SK-N-SH treated with all-trans-retinoic acid at 6 μM for 48 hours (cell line): ENCODE measurements at regions not wholly inside any gene's neighbourhood (a gene's known extent, or its start where the extent isn't known, plus 50 kb on each side); places are given as distances from the start of the nearest gene placed in this dataset.

Experiments used
- ATAC-seq: fragments of 200-7000 bp; cut with Tn5 transposase; 3 replicates; pipeline ENCODE4 v1.9.1; 2020; ENCODE audit warnings: mild to moderate bottlenecking, moderate library complexity
- ARNTL ChIP-seq: fragments of 450-650 bp; formaldehyde crosslinking; IDR thresholded peaks from 2 replicates; pipeline ENCODE4 v1.5.0; 2020; ENCODE audit warnings: low read depth, mild to moderate bottlenecking, moderate library complexity, borderline replicate concordance
- BACH2 ChIP-seq: fragments of 250-450 bp; sonication (Bioruptor Pico); IDR thresholded peaks from 2 replicates; pipeline ENCODE4 v1.9.0; 2021; ENCODE audit warnings: mild to moderate bottlenecking, borderline replicate concordance
- CREB5 ChIP-seq: fragments of 250-450 bp; sonication (Bioruptor Pico); IDR thresholded peaks from 2 replicates; pipeline ENCODE4 v1.5.1; 2020; ENCODE audit warnings: low read depth, mild to moderate bottlenecking, moderate library complexity
- CSDC2 ChIP-seq: fragments of 250-450 bp; sonication (Bioruptor Pico); IDR thresholded peaks from 2 replicates; pipeline ENCODE4 v1.5.0; 2020; ENCODE audit warnings: mild to moderate bottlenecking, moderate library complexity
- ESRRG ChIP-seq: fragments of 250-450 bp; sonication (Bioruptor Pico); IDR thresholded peaks from 2 replicates; pipeline ENCODE4 v1.6.1; 2021; ENCODE audit warnings: mild to moderate bottlenecking
- GLIS3 ChIP-seq: fragments of 250-450 bp; sonication (Bioruptor Pico); IDR thresholded peaks from 2 replicates; pipeline ENCODE4 v1.5.0; 2020; ENCODE audit warnings: mild to moderate bottlenecking, moderate library complexity
- ISL1 ChIP-seq: fragments of 250-450 bp; sonication (Bioruptor Pico); IDR thresholded peaks from 2 replicates; pipeline ENCODE4 v2.1.2; 2022; ENCODE audit warnings: mild to moderate bottlenecking, moderate library complexity
- OSR1 ChIP-seq: fragments of 250-450 bp; sonication (Bioruptor Pico); IDR thresholded peaks from 2 replicates; pipeline ENCODE4 v1.8.0; 2022; ENCODE audit warnings: moderate library complexity, mild to moderate bottlenecking, inconsistent platforms
- PPARA ChIP-seq: fragments of 250-450 bp; sonication (Bioruptor Pico); IDR thresholded peaks from 2 replicates; pipeline ENCODE4 v1.5.0; 2020; ENCODE audit warnings: mild to moderate bottlenecking, borderline replicate concordance
- RARB ChIP-seq: fragments of 250-450 bp; sonication (Bioruptor Pico); IDR thresholded peaks from 2 replicates; pipeline ENCODE4 v1.8.0; 2021; ENCODE audit warnings: mild to moderate bottlenecking, moderate library complexity
- SNAI2 ChIP-seq: fragments of 250-450 bp; sonication (Bioruptor Pico); IDR thresholded peaks from 2 replicates; pipeline ENCODE4 v1.5.0; 2020; ENCODE audit warnings: mild to moderate bottlenecking, moderate library complexity
- TCF4 ChIP-seq: fragments of 250-450 bp; sonication (Bioruptor Pico); IDR thresholded peaks from 2 replicates; pipeline ENCODE4 v1.8.0; 2021; ENCODE audit warnings: mild to moderate bottlenecking, moderate library complexity, borderline replicate concordance
- TOX ChIP-seq: fragments of 250-450 bp; sonication (Bioruptor Pico); IDR thresholded peaks from 2 replicates; pipeline ENCODE4 v1.8.0; 2021; ENCODE audit warnings: mild to moderate bottlenecking, moderate library complexity, borderline replicate concordance
- TSHZ2 ChIP-seq: fragments of 250-450 bp; sonication (Bioruptor Pico); IDR thresholded peaks from 2 replicates; pipeline ENCODE4 v1.5.0; 2020; ENCODE audit warnings: mild to moderate bottlenecking, moderate library complexity
- ZC3H10 ChIP-seq: fragments of 250-450 bp; sonication (Bioruptor Pico); IDR thresholded peaks from 2 replicates; pipeline ENCODE4 v1.5.1; 2021; ENCODE audit warnings: mild to moderate bottlenecking, moderate library complexity
- ZFP30 ChIP-seq: fragments of 450-650 bp; formaldehyde crosslinking; IDR thresholded peaks from 2 replicates; pipeline ENCODE4 v1.5.0; 2022; ENCODE audit warnings: mild to moderate bottlenecking, moderate library complexity
- ZNF565 ChIP-seq: fragments of 450-650 bp; formaldehyde crosslinking; conservative IDR thresholded peaks from 2 replicates; pipeline ENCODE4 v1.5.0; 2020; ENCODE audit warnings: low read depth, mild to moderate bottlenecking, moderate library complexity
- ZNF70 ChIP-seq: fragments of 450-650 bp; formaldehyde crosslinking; IDR thresholded peaks from 2 replicates; pipeline ENCODE4 v1.5.0; 2020; ENCODE audit warnings: mild to moderate bottlenecking, moderate library complexity
- ZNF8 ChIP-seq: fragments of 450-650 bp; formaldehyde crosslinking; IDR thresholded peaks from 2 replicates; pipeline ENCODE4 v1.5.0; 2020; ENCODE audit warnings: mild to moderate bottlenecking, moderate library complexity
- TF ChIP-seq, protein P1 (sequence below): fragments of 250-450 bp; sonication (Bioruptor Pico); IDR thresholded peaks from 2 replicates; pipeline ENCODE4 v1.8.0; 2021; ENCODE audit warnings: low read depth, mild to moderate bottlenecking, moderate library complexity, borderline replicate concordance
- TF ChIP-seq, protein P2 (sequence below): fragments of 250-450 bp; sonication (Bioruptor Pico); IDR thresholded peaks from 2 replicates; pipeline ENCODE4 v1.5.1; 2021; ENCODE audit warnings: mild to moderate bottlenecking, moderate library complexity

DNA sequence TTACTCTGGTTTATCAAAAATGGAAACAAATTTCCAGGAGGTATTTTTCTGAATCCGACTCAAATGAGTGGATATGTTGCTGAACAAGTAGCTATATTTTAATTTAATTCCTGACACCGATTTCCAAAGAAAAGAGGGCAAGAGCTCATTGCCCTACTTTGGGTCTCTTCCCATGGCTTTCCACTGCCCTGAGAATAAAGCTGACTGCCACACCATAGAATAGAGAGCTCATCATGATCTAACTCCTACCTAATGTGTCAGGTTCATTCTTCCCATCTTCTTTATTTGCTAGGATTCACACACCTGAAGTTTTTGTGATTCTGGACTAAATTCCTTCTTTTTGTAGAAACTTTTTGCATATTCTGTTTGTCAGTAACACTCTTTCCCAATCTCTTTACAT is 792.1 kb downstream of the DTWD2 start:
- ATAC-seq = no peak
- TF ChIP-seq ZC3H10 (no peak), SNAI2 (CRISPR knock-in tag) (no peak), PPARA (CRISPR knock-in tag) (no peak), CSDC2 (CRISPR knock-in tag) (no peak), BACH2 (CRISPR knock-in tag) (no peak)

- TF ChIP-seq SNAI2 (CRISPR knock-in tag) (no peak), PPARA (CRISPR knock-in tag) (no peak), ZNF70 (CRISPR knock-in tag) (no peak), RARB (CRISPR knock-in tag) (no peak), CREB5 (no peak), ZNF565 (no peak), BACH2 (CRISPR knock-in tag) (no peak), ZC3H10 (no peak), TOX (no peak), OSR1 (CRISPR knock-in tag) (no peak)
- ATAC-seq = no peak
Observed at GRCh38 chr5:118195211-118195610, 793.1 kb downstream of the DTWD2 start.

- ATAC-seq = no peak
- TF ChIP-seq TCF4 (CRISPR knock-in tag) = no peak
- TF ChIP-seq ZFP30 (CRISPR knock-in tag) = no peak
- TF ChIP-seq CSDC2 (CRISPR knock-in tag) = no peak
- TF ChIP-seq ISL1 (CRISPR knock-in tag) = no peak
- TF ChIP-seq SNAI2 (CRISPR knock-in tag) = no peak
- no peak for TF ChIP-seq ESRRG (CRISPR knock-in tag)
- no peak for TF ChIP-seq ZNF565
- no peak for TF ChIP-seq OSR1 (CRISPR knock-in tag)
- no peak for TF ChIP-seq ZNF8 (CRISPR knock-in tag)
- no peak for TF ChIP-seq TOX
- TF ChIP-seq RARB (CRISPR knock-in tag) = no peak
- TF ChIP-seq, protein P1, sequence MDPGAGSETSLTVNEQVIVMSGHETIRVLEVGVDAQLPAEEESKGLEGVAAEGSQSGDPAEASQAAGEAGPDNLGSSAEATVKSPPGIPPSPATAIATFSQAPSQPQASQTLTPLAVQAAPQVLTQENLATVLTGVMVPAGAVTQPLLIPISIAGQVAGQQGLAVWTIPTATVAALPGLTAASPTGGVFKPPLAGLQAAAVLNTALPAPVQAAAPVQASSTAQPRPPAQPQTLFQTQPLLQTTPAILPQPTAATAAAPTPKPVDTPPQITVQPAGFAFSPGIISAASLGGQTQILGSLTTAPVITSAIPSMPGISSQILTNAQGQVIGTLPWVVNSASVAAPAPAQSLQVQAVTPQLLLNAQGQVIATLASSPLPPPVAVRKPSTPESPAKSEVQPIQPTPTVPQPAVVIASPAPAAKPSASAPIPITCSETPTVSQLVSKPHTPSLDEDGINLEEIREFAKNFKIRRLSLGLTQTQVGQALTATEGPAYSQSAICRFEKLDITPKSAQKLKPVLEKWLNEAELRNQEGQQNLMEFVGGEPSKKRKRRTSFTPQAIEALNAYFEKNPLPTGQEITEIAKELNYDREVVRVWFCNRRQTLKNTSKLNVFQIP (CRISPR knock-in tag) = no peak
- no peak for TF ChIP-seq PPARA (CRISPR knock-in tag)
- TF ChIP-seq ARNTL = no peak
- no peak for TF ChIP-seq BACH2 (CRISPR knock-in tag)
- no peak for TF ChIP-seq CREB5
- TF ChIP-seq ZC3H10 = no peak
- TF ChIP-seq TSHZ2 (CRISPR knock-in tag) = no peak
- TF ChIP-seq, protein P2, sequence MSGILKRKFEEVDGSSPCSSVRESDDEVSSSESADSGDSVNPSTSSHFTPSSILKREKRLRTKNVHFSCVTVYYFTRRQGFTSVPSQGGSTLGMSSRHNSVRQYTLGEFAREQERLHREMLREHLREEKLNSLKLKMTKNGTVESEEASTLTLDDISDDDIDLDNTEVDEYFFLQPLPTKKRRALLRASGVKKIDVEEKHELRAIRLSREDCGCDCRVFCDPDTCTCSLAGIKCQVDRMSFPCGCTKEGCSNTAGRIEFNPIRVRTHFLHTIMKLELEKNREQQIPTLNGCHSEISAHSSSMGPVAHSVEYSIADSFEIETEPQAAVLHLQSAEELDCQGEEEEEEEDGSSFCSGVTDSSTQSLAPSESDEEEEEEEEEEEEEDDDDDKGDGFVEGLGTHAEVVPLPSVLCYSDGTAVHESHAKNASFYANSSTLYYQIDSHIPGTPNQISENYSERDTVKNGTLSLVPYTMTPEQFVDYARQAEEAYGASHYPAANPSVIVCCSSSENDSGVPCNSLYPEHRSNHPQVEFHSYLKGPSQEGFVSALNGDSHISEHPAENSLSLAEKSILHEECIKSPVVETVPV (CRISPR knock-in tag) = no peak
- no peak for TF ChIP-seq GLIS3 (CRISPR knock-in tag)
Observed at GRCh38 chr5:118193194-118193905, 795.0 kb downstream of the DTWD2 start.
